SK-N-SH treated with all-trans-retinoic acid at 6 μM for 48 hours (cell line): ENCODE measurements at regions not wholly inside any gene's neighbourhood (a gene's known extent, or its start where the extent isn't known, plus 50 kb on each side); places are given as distances from the start of the nearest gene placed in this dataset.
A peak's percentile ranks its signal among the peaks of the same experiment; 100 is the strongest.

ENCODE experiments used
- ATAC-seq: fragments of 200-7000 bp; cut with Tn5 transposase; 3 replicates; pipeline ENCODE4 v1.9.1; 2020; ENCODE audit warnings: mild to moderate bottlenecking, moderate library complexity
- ARNTL ChIP-seq: fragments of 450-650 bp; formaldehyde crosslinking; IDR thresholded peaks from 2 replicates; pipeline ENCODE4 v1.5.0; 2020; ENCODE audit warnings: low read depth, mild to moderate bottlenecking, moderate library complexity, borderline replicate concordance
- BACH2 ChIP-seq: fragments of 250-450 bp; sonication (Bioruptor Pico); IDR thresholded peaks from 2 replicates; pipeline ENCODE4 v1.9.0; 2021; ENCODE audit warnings: mild to moderate bottlenecking, borderline replicate concordance
- CREB5 ChIP-seq: fragments of 250-450 bp; sonication (Bioruptor Pico); IDR thresholded peaks from 2 replicates; pipeline ENCODE4 v1.5.1; 2020; ENCODE audit warnings: low read depth, mild to moderate bottlenecking, moderate library complexity
- CSDC2 ChIP-seq: fragments of 250-450 bp; sonication (Bioruptor Pico); IDR thresholded peaks from 2 replicates; pipeline ENCODE4 v1.5.0; 2020; ENCODE audit warnings: mild to moderate bottlenecking, moderate library complexity
- CSRNP3 ChIP-seq: fragments of 250-450 bp; sonication (Bioruptor Pico); IDR thresholded peaks from 2 replicates; pipeline ENCODE4 v1.5.1; 2021; ENCODE audit warnings: mild to moderate bottlenecking, moderate library complexity
- ESRRG ChIP-seq: fragments of 250-450 bp; sonication (Bioruptor Pico); IDR thresholded peaks from 2 replicates; pipeline ENCODE4 v1.6.1; 2021; ENCODE audit warnings: mild to moderate bottlenecking
- ISL1 ChIP-seq: fragments of 250-450 bp; sonication (Bioruptor Pico); IDR thresholded peaks from 2 replicates; pipeline ENCODE4 v2.1.2; 2022; ENCODE audit warnings: mild to moderate bottlenecking, moderate library complexity
- POU6F1 ChIP-seq: fragments of 250-450 bp; sonication (Bioruptor Pico); IDR thresholded peaks from 2 replicates; pipeline ENCODE4 v1.8.0; 2021; ENCODE audit warnings: low read depth, mild to moderate bottlenecking, moderate library complexity, borderline replicate concordance
- TCF4 ChIP-seq: fragments of 250-450 bp; sonication (Bioruptor Pico); IDR thresholded peaks from 2 replicates; pipeline ENCODE4 v1.8.0; 2021; ENCODE audit warnings: mild to moderate bottlenecking, moderate library complexity, borderline replicate concordance
- TOX ChIP-seq: fragments of 250-450 bp; sonication (Bioruptor Pico); IDR thresholded peaks from 2 replicates; pipeline ENCODE4 v1.8.0; 2021; ENCODE audit warnings: mild to moderate bottlenecking, moderate library complexity, borderline replicate concordance
- TSHZ2 ChIP-seq: fragments of 250-450 bp; sonication (Bioruptor Pico); IDR thresholded peaks from 2 replicates; pipeline ENCODE4 v1.5.0; 2020; ENCODE audit warnings: mild to moderate bottlenecking, moderate library complexity
- ZC3H10 ChIP-seq: fragments of 250-450 bp; sonication (Bioruptor Pico); IDR thresholded peaks from 2 replicates; pipeline ENCODE4 v1.5.1; 2021; ENCODE audit warnings: mild to moderate bottlenecking, moderate library complexity
- ZFP3 ChIP-seq: fragments of 250-450 bp; sonication (Bioruptor Pico); IDR thresholded peaks from 2 replicates; pipeline ENCODE4 v1.5.0; 2020; ENCODE audit warnings: mild to moderate bottlenecking, moderate library complexity
- ZFP30 ChIP-seq: fragments of 450-650 bp; formaldehyde crosslinking; IDR thresholded peaks from 2 replicates; pipeline ENCODE4 v1.5.0; 2022; ENCODE audit warnings: mild to moderate bottlenecking, moderate library complexity
- ZNF565 ChIP-seq: fragments of 450-650 bp; formaldehyde crosslinking; conservative IDR thresholded peaks from 2 replicates; pipeline ENCODE4 v1.5.0; 2020; ENCODE audit warnings: low read depth, mild to moderate bottlenecking, moderate library complexity
- ZNF70 ChIP-seq: fragments of 450-650 bp; formaldehyde crosslinking; IDR thresholded peaks from 2 replicates; pipeline ENCODE4 v1.5.0; 2020; ENCODE audit warnings: mild to moderate bottlenecking, moderate library complexity
- ZNF8 ChIP-seq: fragments of 450-650 bp; formaldehyde crosslinking; IDR thresholded peaks from 2 replicates; pipeline ENCODE4 v1.5.0; 2020; ENCODE audit warnings: mild to moderate bottlenecking, moderate library complexity

- peak; percentile 70 for ATAC-seq
- no peak for TF ChIP-seq POU6F1 (CRISPR knock-in tag)
- TF ChIP-seq ISL1: peak; percentile 70
These were observed 120.1 kb upstream of the SLC5A12 start for GRCh38 chr11:26841818-26842473.

- ATAC-seq: peak; percentile 67
- no peak for TF ChIP-seq ISL1
- no peak for TF ChIP-seq CREB5
- TF ChIP-seq ESRRG (CRISPR knock-in tag): no peak
- TF ChIP-seq ZNF70: no peak
- TF ChIP-seq ZFP3 (CRISPR knock-in tag): no peak
- no peak for TF ChIP-seq ZNF8 (CRISPR knock-in tag)
- TF ChIP-seq ARNTL (CRISPR knock-in tag): no peak
- TF ChIP-seq ZC3H10 (CRISPR knock-in tag): no peak
- TF ChIP-seq CSRNP3: no peak
- TF ChIP-seq, all 23 proteins: peak for 0
These were observed 120.8 kb upstream of the SLC5A12 start for GRCh38 chr11:26842478-26843282.

- TF ChIP-seq ZFP3 (CRISPR knock-in tag): no peak
- TF ChIP-seq BACH2 (CRISPR knock-in tag): no peak
- no peak for TF ChIP-seq ZNF8 (CRISPR knock-in tag)
- no peak for TF ChIP-seq CREB5
- TF ChIP-seq TOX (CRISPR knock-in tag): no peak
- TF ChIP-seq TSHZ2: no peak
- no peak for TF ChIP-seq ZNF565 (CRISPR knock-in tag)
- TF ChIP-seq TCF4 (CRISPR knock-in tag): no peak
- peak; percentile 36 for ATAC-seq
These were observed 121.7 kb upstream of the SLC5A12 start for GRCh38 chr11:26843539-26843938.

GRCh38 chr11:26844963-26845362, 123.1 kb upstream of the SLC5A12 start:
- no peak for ATAC-seq

More at GRCh38 chr11:26844963-26845362, 123.1 kb upstream of the SLC5A12 start:
- TF ChIP-seq TSHZ2: no peak
- no peak for TF ChIP-seq CSDC2 (CRISPR knock-in tag)
- no peak for TF ChIP-seq TOX (CRISPR knock-in tag)
- no peak for TF ChIP-seq ZFP30
